ENCODE measurements at regions not wholly inside any gene's neighbourhood (a gene's known extent, or its start where the extent isn't known, plus 50 kb on each side); places are given as distances from the start of the nearest gene placed in this dataset.

DNA sequence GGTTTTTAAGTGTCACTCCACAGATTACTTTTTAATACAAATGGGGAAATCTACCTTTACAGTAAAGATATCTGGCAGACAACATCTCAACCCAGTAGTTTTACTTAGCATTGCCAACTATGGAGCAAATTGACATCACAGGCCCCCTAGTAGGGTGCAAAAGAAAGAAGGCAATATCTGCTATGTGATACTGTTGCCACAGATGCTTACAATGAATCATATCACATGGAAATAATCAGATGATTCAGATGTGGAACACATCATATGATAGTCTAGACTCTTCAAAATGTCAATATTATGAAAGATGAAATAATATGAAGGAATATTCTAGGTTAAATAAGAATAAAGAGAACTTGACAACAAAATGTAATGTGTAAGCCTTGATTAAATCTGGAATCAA, 322.5 kb downstream of the BMP2 start:
- Histone ChIP-seq H3K4me3 (no peak overlapping the region), H3K36me3 (no peaks in the 10 kb centered on the region), H3K4me1 (no peaks in the 10 kb centered on the region), H3K9me3 (no peaks in the 10 kb centered on the region), H3K27me3 (no peaks in the 10 kb centered on the region), H3K27ac (no peak overlapping the region)
- no peak for DNase-seq
- TF ChIP-seq POLR2A (IDR thresholded peaks at IDR 0.05): no peak
- TF ChIP-seq, protein P1, sequence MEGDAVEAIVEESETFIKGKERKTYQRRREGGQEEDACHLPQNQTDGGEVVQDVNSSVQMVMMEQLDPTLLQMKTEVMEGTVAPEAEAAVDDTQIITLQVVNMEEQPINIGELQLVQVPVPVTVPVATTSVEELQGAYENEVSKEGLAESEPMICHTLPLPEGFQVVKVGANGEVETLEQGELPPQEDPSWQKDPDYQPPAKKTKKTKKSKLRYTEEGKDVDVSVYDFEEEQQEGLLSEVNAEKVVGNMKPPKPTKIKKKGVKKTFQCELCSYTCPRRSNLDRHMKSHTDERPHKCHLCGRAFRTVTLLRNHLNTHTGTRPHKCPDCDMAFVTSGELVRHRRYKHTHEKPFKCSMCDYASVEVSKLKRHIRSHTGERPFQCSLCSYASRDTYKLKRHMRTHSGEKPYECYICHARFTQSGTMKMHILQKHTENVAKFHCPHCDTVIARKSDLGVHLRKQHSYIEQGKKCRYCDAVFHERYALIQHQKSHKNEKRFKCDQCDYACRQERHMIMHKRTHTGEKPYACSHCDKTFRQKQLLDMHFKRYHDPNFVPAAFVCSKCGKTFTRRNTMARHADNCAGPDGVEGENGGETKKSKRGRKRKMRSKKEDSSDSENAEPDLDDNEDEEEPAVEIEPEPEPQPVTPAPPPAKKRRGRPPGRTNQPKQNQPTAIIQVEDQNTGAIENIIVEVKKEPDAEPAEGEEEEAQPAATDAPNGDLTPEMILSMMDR (IDR thresholded peaks at IDR 0.05): no peak

DNA sequence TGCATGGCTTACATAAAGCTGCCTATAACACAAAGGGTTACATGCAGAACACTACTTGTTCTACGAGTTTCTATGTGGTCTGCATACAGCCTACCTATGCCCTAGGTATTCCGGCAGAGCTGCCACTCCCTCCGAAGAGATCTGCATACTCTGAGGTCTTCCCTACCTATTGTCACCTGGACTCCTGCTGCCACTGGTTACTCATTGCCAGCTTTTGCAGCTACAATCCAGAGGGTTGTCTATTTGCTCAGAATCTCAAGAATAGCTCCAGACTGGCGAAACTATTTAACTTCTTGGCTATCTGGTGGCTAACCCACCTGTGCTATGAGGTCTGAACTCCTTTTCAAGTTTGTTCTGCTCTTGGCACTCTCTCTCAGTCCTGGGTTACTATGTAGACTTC, 323.3 kb downstream of the BMP2 start:
- H3K36me3 ChIP-seq: no peaks in the 10 kb centered on the region
- H3K9me3 ChIP-seq: no peaks in the 10 kb centered on the region
- TF ChIP-seq, protein P1 (IDR thresholded peaks at IDR 0.05): no peak
- no peak for TF ChIP-seq POLR2A (IDR thresholded peaks at IDR 0.05)
- no peak overlapping the region for H3K27ac ChIP-seq
- no peak overlapping the region for H3K4me3 ChIP-seq
- no peaks in the 10 kb centered on the region for H3K4me1 ChIP-seq
- DNase-seq: no peak
- no peaks in the 10 kb centered on the region for H3K27me3 ChIP-seq

DNA sequence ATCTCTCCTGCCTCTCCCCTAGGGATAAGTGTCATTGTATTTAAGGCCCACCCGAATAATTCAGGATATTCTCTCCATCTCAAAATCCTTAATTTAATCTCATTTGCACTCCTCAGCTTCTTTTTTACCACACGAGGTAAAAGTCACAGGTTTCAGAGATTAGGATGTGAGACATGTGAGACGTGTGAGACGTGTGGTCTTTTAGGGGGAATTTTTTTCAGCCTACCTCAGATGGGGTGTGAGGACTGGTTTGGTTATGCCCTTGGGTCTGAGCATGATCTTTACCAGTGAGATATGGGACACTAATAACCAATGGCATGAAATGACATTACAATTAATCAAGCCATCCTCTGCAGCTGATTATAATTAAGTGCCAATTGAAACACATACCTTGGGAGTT, 324.2 kb downstream of the BMP2 start:
- H3K27ac ChIP-seq: no peak overlapping the region
- TF ChIP-seq POLR2A (IDR thresholded peaks at IDR 0.05): no peak
- TF ChIP-seq, protein P1 (IDR thresholded peaks at IDR 0.05): no peak
- H3K36me3 ChIP-seq: no peaks in the 10 kb centered on the region
- H3K9me3 ChIP-seq: no peaks in the 10 kb centered on the region
- no peak for DNase-seq
- no peaks in the 10 kb centered on the region for H3K4me1 ChIP-seq
- H3K27me3 ChIP-seq: no peaks in the 10 kb centered on the region
- H3K4me3 ChIP-seq: no peak overlapping the region

DNA sequence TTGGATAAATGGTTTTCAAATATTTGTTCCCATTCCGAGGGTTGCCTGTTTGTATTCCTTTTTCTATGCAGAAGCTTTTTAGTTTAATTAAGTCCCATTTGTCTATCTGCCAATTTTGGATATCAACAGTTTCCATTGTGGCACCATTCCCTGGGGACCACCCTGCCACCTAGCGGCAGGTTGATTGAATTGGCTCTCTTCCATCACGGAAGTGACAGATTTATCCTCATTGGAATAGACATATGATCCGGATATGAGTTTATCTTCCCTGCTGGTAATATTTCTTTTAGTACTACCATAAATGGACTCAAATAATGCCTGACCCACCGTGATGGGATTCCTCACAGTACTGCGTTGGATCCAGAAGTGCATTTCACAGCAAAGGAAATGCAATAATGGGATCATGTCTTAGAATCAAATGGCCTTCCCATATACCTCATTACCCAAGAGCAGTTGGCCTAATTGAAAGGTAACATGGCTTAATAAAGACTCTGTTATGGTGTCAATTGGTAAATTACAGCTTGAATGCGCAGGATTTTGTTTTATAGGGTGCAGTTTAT, 327.0 kb downstream of the BMP2 start:
- TF ChIP-seq, protein P1 (IDR thresholded peaks at IDR 0.05): peak in 4 of 6 experiments; percentile 14 to 54 (median 47)
- no peak for TF ChIP-seq POLR2A (IDR thresholded peaks at IDR 0.05)
- no peaks in the 10 kb centered on the region for H3K9me3 ChIP-seq
- no peaks in the 10 kb centered on the region for H3K27me3 ChIP-seq
- H3K4me1 ChIP-seq: no peaks in the 10 kb centered on the region
- DNase-seq: peak in 1 of 3 donors; percentile 50
- no peak overlapping the region for H3K4me3 ChIP-seq
- H3K36me3 ChIP-seq: no peaks in the 10 kb centered on the region
- no peak overlapping the region for H3K27ac ChIP-seq

DNA sequence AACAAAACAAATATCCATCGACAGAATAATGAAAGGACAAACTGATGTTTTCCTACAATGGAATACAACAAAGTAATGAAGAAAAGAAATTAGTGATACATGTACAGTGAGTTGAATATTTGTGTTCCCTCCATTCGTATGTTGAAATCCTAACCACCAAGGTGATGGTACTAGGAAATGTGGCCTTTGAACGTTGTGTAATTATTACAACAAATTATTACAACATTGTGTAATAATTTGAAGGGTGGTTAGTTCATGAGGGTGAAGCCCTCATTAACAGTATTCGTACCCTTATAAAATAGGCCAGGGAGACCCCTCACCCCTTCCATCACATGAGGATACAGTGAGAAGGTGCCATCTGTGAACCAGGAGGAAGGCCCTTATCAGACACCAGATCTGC, 339.4 kb downstream of the BMP2 start:
- Histone ChIP-seq H3K27me3 (no peaks in the 10 kb centered on the region), H3K27ac (no peak overlapping the region), H3K9me3 (no peaks in the 10 kb centered on the region), H3K36me3 (no peaks in the 10 kb centered on the region), H3K4me1 (no peaks in the 10 kb centered on the region), H3K4me3 (no peak overlapping the region)
- DNase-seq: no peak
- no peak for TF ChIP-seq POLR2A (IDR thresholded peaks at IDR 0.05)
- TF ChIP-seq, protein P1 (IDR thresholded peaks at IDR 0.05): no peak

DNA sequence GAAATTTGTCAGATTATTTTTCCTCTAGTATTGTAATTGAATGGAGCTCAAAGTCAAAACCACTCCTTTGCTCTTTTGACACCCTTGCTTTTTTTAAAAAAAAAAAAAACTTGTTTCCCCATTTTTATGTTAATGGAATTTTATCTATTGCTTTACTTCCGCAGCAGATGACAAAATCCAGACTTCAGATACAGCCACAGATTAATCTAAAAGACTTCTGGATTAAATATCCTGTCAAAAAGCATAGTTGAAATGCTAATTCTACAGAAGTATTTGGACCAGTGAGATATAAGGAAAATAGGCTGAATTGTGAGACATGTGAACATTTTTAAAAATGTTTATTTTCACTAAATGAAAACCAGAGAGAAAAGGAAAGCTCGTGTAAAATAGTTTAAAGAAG, 341.4 kb downstream of the BMP2 start:
- no peaks in the 10 kb centered on the region for H3K36me3 ChIP-seq
- H3K9me3 ChIP-seq: no peaks in the 10 kb centered on the region
- no peaks in the 10 kb centered on the region for H3K4me1 ChIP-seq
- no peak for DNase-seq
- no peak overlapping the region for H3K27ac ChIP-seq
- TF ChIP-seq, protein P1 (IDR thresholded peaks at IDR 0.05): no peak
- no peak for TF ChIP-seq POLR2A (IDR thresholded peaks at IDR 0.05)
- H3K27me3 ChIP-seq: no peaks in the 10 kb centered on the region
- no peak overlapping the region for H3K4me3 ChIP-seq

All from Peyer's patch (tissue), 4 donors.